DMS153 treated with DMSO at 0.1 percent for 48 hours (cell line): ENCODE measurements at regions not wholly inside any gene's neighbourhood (a gene's known extent, or its start where the extent isn't known, plus 50 kb on each side); places are given as distances from the start of the nearest gene placed in this dataset.
"Not testable (repeated sequence)": the region's sequence is repeated elsewhere in the genome, so short reads cannot be mapped to it uniquely, and the experiment has no call there.

Source experiments
- DNase-seq: peaks from one replicate; lab custom pipeline; 2025; ENCODE audit not compliant: unreplicated experiment; lab: John Stamatoyannopoulos, UW

GRCh38 chr5:117359895-117360294 lies 785.3 kb upstream of the SEMA6A start:
- no peak for DNase-seq

- DNase-seq, result no peak
Observed at GRCh38 chr5:117357886-117358285, 783.3 kb upstream of the SEMA6A start.

GRCh38 chr5:117347280-117347679 lies 772.7 kb upstream of the SEMA6A start:
- no peak for DNase-seq

- not testable (repeated sequence) for DNase-seq
Observed at GRCh38 chr5:117343726-117344125, 769.1 kb upstream of the SEMA6A start.

- no peak for DNase-seq
Observed at GRCh38 chr5:117337064-117337749, 762.6 kb upstream of the SEMA6A start.

GRCh38 chr5:117336208-117336607 lies 761.6 kb upstream of the SEMA6A start:
- no peak for DNase-seq

GRCh38 chr5:117333011-117333410 lies 758.4 kb upstream of the SEMA6A start:
- no peak for DNase-seq

GRCh38 chr5:117332341-117332740 lies 757.7 kb upstream of the SEMA6A start:
- no peak for DNase-seq

GRCh38 chr5:117327511-117327910 lies 752.9 kb upstream of the SEMA6A start:
- DNase-seq, result no peak

- no peak for DNase-seq
Observed at GRCh38 chr5:117326997-117327396, 752.4 kb upstream of the SEMA6A start.

- no peak for DNase-seq
Observed at GRCh38 chr5:117318528-117318927, 743.9 kb upstream of the SEMA6A start.

- DNase-seq, result no peak
Observed at GRCh38 chr5:117315170-117315569, 740.5 kb upstream of the SEMA6A start.

GRCh38 chr5:117304512-117305107 lies 730.0 kb upstream of the SEMA6A start:
- not testable (repeated sequence) for DNase-seq

- no peak for DNase-seq
Observed at GRCh38 chr5:117302949-117303348, 728.3 kb upstream of the SEMA6A start.

- no peak for DNase-seq
Observed at GRCh38 chr5:117302473-117302872, 727.9 kb upstream of the SEMA6A start.

GRCh38 chr5:117299936-117300328 lies 725.3 kb upstream of the SEMA6A start:
- peak; percentile 2 for DNase-seq

- no peak for DNase-seq
Observed at GRCh38 chr5:117299224-117299935, 724.8 kb upstream of the SEMA6A start.

GRCh38 chr5:117296872-117297271 lies 722.2 kb upstream of the SEMA6A start:
- no peak for DNase-seq

- DNase-seq, result no peak
Observed at GRCh38 chr5:117295941-117296340, 721.3 kb upstream of the SEMA6A start.

- no peak for DNase-seq
Observed at GRCh38 chr5:117286813-117287212, 712.2 kb upstream of the SEMA6A start.

- DNase-seq, result no peak
Observed at GRCh38 chr5:117271656-117272055, 697.0 kb upstream of the SEMA6A start.

- no peak for DNase-seq
Observed at GRCh38 chr5:117266280-117266679, 691.7 kb upstream of the SEMA6A start.
